CD14-positive monocyte (primary cell): ENCODE measurements at regions not wholly inside any gene's neighbourhood (a gene's known extent, or its start where the extent isn't known, plus 50 kb on each side); places are given as distances from the start of the nearest gene placed in this dataset.

Source experiments
- DNase-seq, 3 donors: peaks; one replicate each; pipeline ENCODE4 v3.0.0-alpha.2; 2011 to 2022
- H2AFZ ChIP-seq: 2 replicates; pipeline ENCODE4 v1.6.0; 2012; ENCODE audit warnings: mild to moderate bottlenecking, low read depth, low read length, inconsistent platforms; ENCODE audit not compliant: insufficient read depth, poor library complexity, severe bottlenecking
- H3K27ac ChIP-seq, 2 donors: 1 replicate in 1 of 2; 2 replicates in 1 of 2; pipeline ENCODE4 v1.5.1; 2012 to 2013; ENCODE audit warnings: low read length in 2 of 2, control low read depth in 1 of 2, inconsistent platforms in 1 of 2, low read depth in 1 of 2, mild to moderate bottlenecking in 1 of 2
- H3K27me3 ChIP-seq, 2 donors: one replicate each; pipeline versions ENCODE4 v1.6.0 to v1.6.1; 2011 to 2013; ENCODE audit warnings: low read length in 2 of 2; ENCODE audit not compliant: control insufficient read depth in 2 of 2, insufficient read depth in 2 of 2
- H3K36me3 ChIP-seq, 2 donors: replicated peaks in 1 of 2; 1 replicate in 1 of 2; 2 replicates in 1 of 2; pipeline versions ENCODE4 v1.5.1 to v1.6.1; 2012 to 2013; ENCODE audit warnings: low read length in 2 of 2, control low read depth in 1 of 2, inconsistent platforms in 1 of 2, mild to moderate bottlenecking in 1 of 2; ENCODE audit not compliant: insufficient read depth in 2 of 2, control insufficient read depth in 1 of 2
- H3K4me1 ChIP-seq, 2 donors: 1 replicate in 1 of 2; 2 replicates in 1 of 2; pipeline versions ENCODE4 v1.5.1 to v1.6.1; 2012 to 2013; ENCODE audit warnings: low read length in 2 of 2, control low read depth in 1 of 2, inconsistent platforms in 1 of 2, mild to moderate bottlenecking in 1 of 2, moderate library complexity in 1 of 2; ENCODE audit not compliant: insufficient read depth in 2 of 2, control insufficient read depth in 1 of 2
- H3K4me2 ChIP-seq: replicated peaks from 2 replicates; pipeline ENCODE3; 2012; ENCODE audit warnings: low read length, moderate library complexity, mild to moderate bottlenecking; ENCODE audit not compliant: poor library complexity, severe bottlenecking; ENCODE audit errors: extremely low read depth
- H3K4me3 ChIP-seq, 3 experiments: fragments of 200-600 bp in 1 of 3; sonication (generic) in 1 of 3; replicated peaks in 1 of 3; 1 replicate in 2 of 3; 2 replicates in 1 of 3; pipeline ENCODE4 v1.5.1; 2011 to 2013; ENCODE audit warnings: low read length in 3 of 3, mild to moderate bottlenecking in 3 of 3, control low read depth in 2 of 3, low read depth in 2 of 3, inconsistent platforms in 1 of 3, moderate library complexity in 1 of 3
- H3K79me2 ChIP-seq: 2 replicates; pipeline ENCODE4 v1.6.0; 2012; ENCODE audit warnings: mild to moderate bottlenecking, control low read depth, inconsistent platforms, low read length, moderate library complexity; ENCODE audit not compliant: insufficient read depth
- H3K9ac ChIP-seq: 2 replicates; pipeline ENCODE4 v1.6.0; 2017; ENCODE audit warnings: low read length, mild to moderate bottlenecking; ENCODE audit not compliant: insufficient read depth, poor library complexity, severe bottlenecking
- H3K9me3 ChIP-seq, 2 donors: replicated peaks in 1 of 2; 1 replicate in 1 of 2; 2 replicates in 1 of 2; pipeline versions ENCODE4 v1.5.1 to v1.6.1; 2012 to 2013; ENCODE audit warnings: low read length in 2 of 2, control low read depth in 1 of 2; ENCODE audit not compliant: control insufficient read depth in 1 of 2, insufficient read depth in 1 of 2
- H4K20me1 ChIP-seq: 2 replicates; pipeline ENCODE4 v1.6.0; 2012; ENCODE audit warnings: mild to moderate bottlenecking, low read length, control low read depth, moderate library complexity; ENCODE audit not compliant: insufficient read depth
- H3K27ac Mint-ChIP-seq, 7 donors: one replicate each; pipeline ENCODE4 v1.8.0; 2020; ENCODE audit warnings: mild to moderate bottlenecking in 7 of 7, mixed read lengths in 7 of 7, moderate library complexity in 6 of 7, inconsistent platforms in 2 of 7
- H3K27me3 Mint-ChIP-seq, 3 donors: one replicate each; pipeline ENCODE4 v1.8.0; 2021 to 2022; ENCODE audit warnings: low read depth in 3 of 3, mild to moderate bottlenecking in 3 of 3, mixed read lengths in 3 of 3, moderate library complexity in 3 of 3, inconsistent platforms in 1 of 3
- H3K36me3 Mint-ChIP-seq, 2 donors: one replicate each; pipeline ENCODE4 v1.8.0; 2020; ENCODE audit warnings: mixed read lengths in 2 of 2, inconsistent platforms in 1 of 2, mild to moderate bottlenecking in 1 of 2
- H3K4me1 Mint-ChIP-seq: one replicate; pipeline ENCODE4 v1.8.0; 2020; ENCODE audit warnings: mild to moderate bottlenecking, mixed read lengths
- H3K4me3 Mint-ChIP-seq, 2 donors: one replicate each; pipeline ENCODE4 v1.8.0; 2020; ENCODE audit warnings: mild to moderate bottlenecking in 2 of 2, mixed read lengths in 2 of 2, moderate library complexity in 1 of 2
- H3K9me3 Mint-ChIP-seq, 7 donors: one replicate each; pipeline ENCODE4 v1.8.0; 2020 to 2022; ENCODE audit warnings: mixed read lengths in 7 of 7, mild to moderate bottlenecking in 6 of 7, moderate library complexity in 6 of 7, inconsistent platforms in 2 of 7
- CTCF ChIP-seq: fragments of 200-600 bp; IDR thresholded peaks from one replicate; pipeline ENCODE4 v1.8.0; 2022; ENCODE audit warnings: antibody characterized with exemption, mild to moderate bottlenecking
- WGBS: methylation state at CpG from one replicate; pipeline ENCODE4 v1.1.5; 2013; ENCODE audit warnings: missing lambda C conversion rate; ENCODE audit not compliant: insufficient coverage; 5-methylcytosine and 5-hydroxymethylcytosine counted together
- intact Hi-C, 2 donors: fragments of 100-400 bp; cut with micrococcal nuclease; formaldehyde crosslinking; loops; one replicate each; pipeline versions ENCODE4 v1.15.0 to v1.15.1; 2023

GRCh38 chr13:84630476-84630875 lies 748.2 kb upstream of the SLITRK1 start:
- no peak for TF ChIP-seq CTCF
- Mint-ChIP-seq H3K4me1 (no peaks in the 10 kb centered on the region), H3K9me3 (peaks cover 2 to 10% (median 5%) of the 10 kb centered on the region in 7 donors), H3K27me3 (no peaks in the 10 kb centered on the region), H3K4me3 (no peak overlapping the region), H3K36me3 (no peaks in the 10 kb centered on the region), H3K27ac (no peak overlapping the region)
- H3K4me1 ChIP-seq = no peaks in the 10 kb centered on the region
- no peak overlapping the region for H2AFZ ChIP-seq
- no peak overlapping the region for H3K27ac ChIP-seq
- H3K4me2 ChIP-seq = no peak overlapping the region
- no peaks in the 10 kb centered on the region for H3K79me2 ChIP-seq
- H3K36me3 ChIP-seq = no peaks in the 10 kb centered on the region
- peaks cover 0 to 5% of the 10 kb centered on the region in 2 donors for H3K9me3 ChIP-seq
- H3K9ac ChIP-seq = no peak overlapping the region
- H3K27me3 ChIP-seq = no peaks in the 10 kb centered on the region
- DNase-seq = no peak
- no CpG with 5 or more reads among the region's 3 CpGs for WGBS
- no peaks in the 10 kb centered on the region for H4K20me1 ChIP-seq
- H3K4me3 ChIP-seq = no peak overlapping the region
- intact Hi-C loops = no loop called here

- no peak overlapping the region for H3K4me3 Mint-ChIP-seq
- no peak for TF ChIP-seq CTCF
These were observed 734.6 kb upstream of the SLITRK1 start for GRCh38 chr13:84616864-84617263.

More at GRCh38 chr13:84616864-84617263, 734.6 kb upstream of the SLITRK1 start:
- no peak for DNase-seq
- no peaks in the 10 kb centered on the region for H3K36me3 Mint-ChIP-seq
- Histone ChIP-seq H3K4me2 (no peak overlapping the region), H3K36me3 (no peaks in the 10 kb centered on the region), H3K27ac (no peak overlapping the region), H3K27me3 (no peaks in the 10 kb centered on the region), H3K4me1 (no peaks in the 10 kb centered on the region), H3K79me2 (no peaks in the 10 kb centered on the region), H3K4me3 (no peak overlapping the region), H2AFZ (no peak overlapping the region), H3K9ac (no peak overlapping the region), H4K20me1 (no peaks in the 10 kb centered on the region), H3K9me3 (no peaks in the 10 kb centered on the region)
- no peaks in the 10 kb centered on the region for H3K4me1 Mint-ChIP-seq
- intact Hi-C loops = no loop called here
- H3K9me3 Mint-ChIP-seq = peaks cover 0 to 4% (median 2%) of the 10 kb centered on the region in 7 donors
- no peaks in the 10 kb centered on the region for H3K27me3 Mint-ChIP-seq
- H3K27ac Mint-ChIP-seq = no peak overlapping the region
